Posterior vena cava (tissue), 2 donors: ENCODE measurements at regions not wholly inside any gene's neighbourhood (a gene's known extent, or its start where the extent isn't known, plus 50 kb on each side); places are given as distances from the start of the nearest gene placed in this dataset.

Experiments used
- DNase-seq: peaks from one replicate; pipeline ENCODE4 v3.0.0-alpha.2; 2020; ENCODE audit warnings: low spot score
- intact Hi-C, 2 donors: fragments of 100-400 bp; cut with DNase I; formaldehyde crosslinking; loops; one replicate each; pipeline versions ENCODE4 v1.14.1 to v1.14.2; 2022 to 2023
- donor health status: DM: yes; HTN: yes; CAD: no.
- donor health status: DM: yes; HTN: yes; CAD: no.

DNA sequence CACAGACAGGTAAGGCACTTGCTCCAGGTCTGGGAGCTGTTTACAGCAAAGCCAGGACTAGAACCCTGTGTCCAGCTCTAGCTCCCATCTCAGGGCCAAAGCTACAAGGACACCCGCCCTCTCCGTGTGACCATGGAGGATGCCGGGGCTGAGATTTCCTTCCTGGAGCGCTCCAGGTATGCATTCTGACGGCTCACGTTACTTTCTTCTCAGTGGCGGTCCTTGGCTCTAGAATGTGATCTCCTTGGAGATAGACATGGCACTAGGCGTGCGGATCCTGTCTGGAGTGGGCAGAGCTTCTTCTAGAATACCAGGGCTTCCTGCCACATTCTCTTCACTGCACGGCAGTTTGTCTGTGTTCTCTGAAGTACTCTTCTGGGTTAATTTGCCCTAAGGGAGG lies 185.7 kb downstream of the OPA1 start:
- intact Hi-C loops, result loop anchor here in 1 of 2 donors (1.0 kb wide), 1 partner anchor 537 kb away; no protein-coding TSS in a partner anchor
- no peak for DNase-seq

GRCh38 chr3:193779933-193780332 lies 186.9 kb downstream of the OPA1 start:
- DNase-seq, result no peak
- intact Hi-C loops, result loop anchor here (5.0 kb wide), 2 partner anchors 362 to 537 kb away; no protein-coding TSS in a partner anchor

- intact Hi-C loops, result loop anchor here (5.0 kb wide), 2 partner anchors 362 to 537 kb away; no protein-coding TSS in a partner anchor
- no peak for DNase-seq
These were observed 187.4 kb downstream of the OPA1 start for GRCh38 chr3:193780397-193780796.

GRCh38 chr3:193780810-193781478 lies 187.9 kb downstream of the OPA1 start:
- intact Hi-C loops, result loop anchor here (5.0 kb wide), 2 partner anchors 361 to 536 kb away; no protein-coding TSS in a partner anchor
- peak; percentile 89 for DNase-seq

DNA sequence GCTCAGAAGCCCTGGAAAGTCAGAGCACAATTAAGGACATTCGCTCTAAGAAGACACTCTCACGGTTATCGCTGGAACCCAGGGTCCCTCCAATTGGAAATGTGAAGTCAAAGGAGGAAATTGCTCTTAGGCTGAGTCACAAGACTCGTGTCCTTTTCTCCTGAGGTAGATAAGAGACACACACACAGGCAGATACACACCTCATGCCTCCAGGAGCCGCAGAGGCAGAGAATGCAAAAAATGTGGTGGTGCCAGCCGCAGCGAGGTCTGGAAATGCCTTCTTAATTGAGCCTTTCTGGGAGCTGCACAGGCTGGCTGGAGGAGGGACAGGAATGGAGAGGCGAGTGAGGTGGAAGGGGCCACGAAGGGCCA lies 189.3 kb downstream of the OPA1 start:
- intact Hi-C loops, result loop anchor here (5.0 kb wide), 2 partner anchors 360 to 535 kb away; no protein-coding TSS in a partner anchor
- no peak for DNase-seq

DNA sequence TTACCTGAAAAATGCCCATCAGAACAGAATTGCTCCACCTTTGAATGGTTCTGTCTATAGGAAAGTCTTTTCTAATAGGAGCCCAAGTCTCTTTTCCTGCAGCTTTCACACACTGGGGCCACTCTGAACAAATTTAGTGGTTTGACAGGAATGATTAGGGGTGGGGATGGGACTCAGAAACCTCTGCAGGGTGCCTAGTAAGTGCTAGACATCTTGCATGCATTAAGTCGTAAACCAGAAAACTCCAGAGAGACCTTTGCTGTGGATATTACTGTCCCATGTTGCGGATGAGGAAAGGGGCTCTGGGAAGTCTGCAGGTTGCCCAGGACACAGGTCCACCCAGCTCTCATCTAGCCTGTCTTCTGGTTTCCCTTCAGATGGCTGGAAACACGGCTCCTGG lies 189.7 kb downstream of the OPA1 start:
- no peak for DNase-seq
- intact Hi-C loops, result loop anchor here (5.0 kb wide), 2 partner anchors 360 to 535 kb away; no protein-coding TSS in a partner anchor

GRCh38 chr3:193783166-193783896 lies 190.3 kb downstream of the OPA1 start:
- DNase-seq, result no peak
- intact Hi-C loops, result loop anchor here (5.0 kb wide), 2 partner anchors 359 to 534 kb away; no protein-coding TSS in a partner anchor

GRCh38 chr3:193784822-193785221 lies 191.8 kb downstream of the OPA1 start:
- no peak for DNase-seq
- intact Hi-C loops, result loop anchor here (5.0 kb wide), 3 partner anchors 352 to 532 kb away; partner anchors contain the start of gene HES1 (in 1 of the 2)

DNA sequence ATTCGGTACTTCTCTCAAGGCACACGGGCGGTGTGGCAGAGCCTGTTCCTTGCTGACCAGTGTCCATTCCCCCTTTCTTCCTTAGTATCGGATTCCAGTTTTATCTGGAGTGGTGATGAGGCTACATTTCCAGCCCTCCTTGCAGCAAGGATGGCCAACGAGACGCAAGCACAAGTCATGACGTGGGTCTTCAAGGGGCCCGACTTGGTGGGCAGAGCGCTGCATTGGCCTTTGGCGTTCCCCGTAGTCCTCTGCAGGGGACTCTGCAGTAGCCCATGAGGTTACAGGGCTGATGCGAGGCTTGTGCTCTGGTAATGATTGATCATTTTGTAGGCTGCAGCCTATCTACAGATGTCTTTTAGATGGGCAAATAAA lies 194.5 kb downstream of the OPA1 start:
- intact Hi-C loops, result loop anchor here in 1 of 2 donors (5.0 kb wide), 1 partner anchor 350 kb away; the partner anchor contains the start of gene HES1
- DNase-seq, result no peak

DNA sequence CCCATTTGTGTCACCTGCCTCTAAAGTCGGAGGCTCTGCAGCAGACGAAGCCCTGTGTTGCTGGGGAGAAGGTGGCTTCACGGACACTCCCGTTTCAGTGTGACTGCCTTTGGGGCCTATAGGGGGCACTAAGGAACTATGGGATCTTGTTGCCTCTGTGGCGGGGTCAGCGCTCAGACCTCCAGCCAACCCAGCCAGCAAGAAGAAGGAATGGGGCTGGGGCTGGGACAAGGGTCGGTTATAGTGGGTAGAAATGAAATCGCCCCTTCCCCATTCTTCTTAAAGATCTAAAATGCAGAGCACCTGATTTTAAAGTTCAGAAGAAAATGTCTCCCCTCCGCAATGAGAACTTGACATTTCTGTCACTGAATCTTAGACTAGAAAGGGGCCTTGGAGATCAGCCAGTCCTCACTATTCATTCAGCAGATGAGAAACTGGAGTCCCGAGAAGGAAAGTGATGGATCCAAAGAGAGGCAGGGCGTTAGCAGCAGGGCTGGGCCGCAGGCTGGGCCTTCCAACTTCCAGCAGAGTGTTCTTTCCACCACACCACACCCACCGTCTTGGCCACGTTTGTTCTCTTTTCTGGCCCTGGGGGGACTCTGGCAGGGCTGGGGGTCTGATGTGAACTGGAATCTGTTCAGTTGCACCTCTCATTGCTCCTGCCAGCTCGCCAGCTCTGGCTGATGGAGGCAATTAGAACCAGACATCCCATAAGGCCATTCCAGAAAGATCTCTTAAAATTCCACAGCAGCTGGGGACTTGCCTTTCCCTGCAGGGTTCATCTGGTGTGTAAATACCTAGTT lies 195.4 kb downstream of the OPA1 start:
- intact Hi-C loops, result loop anchor here in 1 of 2 donors (5.0 kb wide), 1 partner anchor 349 kb away; the partner anchor contains the start of gene HES1
- DNase-seq, result no peak

- intact Hi-C loops, result loop anchor here in 1 of 2 donors (5.0 kb wide), 1 partner anchor 348 kb away; the partner anchor contains the start of gene HES1
- DNase-seq, result no peak
These were observed 196.4 kb downstream of the OPA1 start for GRCh38 chr3:193789455-193789854.

DNA sequence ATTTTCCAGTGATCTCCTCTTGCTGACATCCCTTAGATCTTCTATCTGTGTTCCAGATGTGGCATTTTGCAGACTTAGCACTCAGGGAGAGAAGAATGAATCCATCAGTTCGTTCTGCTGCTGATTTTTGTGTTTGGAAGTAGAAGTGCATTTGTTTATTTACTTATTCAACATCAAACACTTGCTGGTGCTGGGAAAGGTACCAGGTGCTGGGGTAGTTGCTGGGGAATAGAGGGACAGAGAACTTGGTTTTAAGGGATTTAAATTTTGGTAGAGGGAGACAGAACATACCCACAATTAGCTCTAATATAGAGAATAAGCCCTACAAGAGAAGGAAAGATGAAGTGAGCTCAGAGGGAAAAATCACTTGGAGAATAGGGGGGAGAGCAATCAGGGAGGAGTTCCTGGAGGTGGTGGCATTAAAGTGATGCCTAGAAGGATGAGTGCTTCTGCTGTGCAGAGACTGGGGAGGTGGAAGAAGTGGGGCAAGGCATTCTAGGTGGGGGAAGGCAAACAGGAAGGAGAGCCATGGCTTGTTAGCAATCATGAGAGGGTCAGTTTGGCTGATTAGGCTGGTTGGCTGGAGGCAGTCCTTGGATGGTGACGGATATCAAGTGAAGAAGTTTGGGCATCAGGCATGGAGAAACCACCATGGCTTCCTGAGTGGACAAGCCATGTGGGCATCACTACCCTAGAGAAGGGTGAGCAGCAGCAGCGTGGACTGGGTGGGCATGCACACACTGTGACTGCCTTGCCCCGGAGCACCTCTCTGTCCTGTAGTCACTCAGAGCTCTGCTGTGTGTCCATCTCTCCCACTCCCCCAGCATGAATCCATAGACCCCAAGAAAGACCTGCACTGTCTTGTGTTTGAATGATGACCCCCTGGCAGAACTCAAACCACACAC lies 197.3 kb downstream of the OPA1 start:
- DNase-seq, result no peak
- intact Hi-C loops, result no loop called here

DNA sequence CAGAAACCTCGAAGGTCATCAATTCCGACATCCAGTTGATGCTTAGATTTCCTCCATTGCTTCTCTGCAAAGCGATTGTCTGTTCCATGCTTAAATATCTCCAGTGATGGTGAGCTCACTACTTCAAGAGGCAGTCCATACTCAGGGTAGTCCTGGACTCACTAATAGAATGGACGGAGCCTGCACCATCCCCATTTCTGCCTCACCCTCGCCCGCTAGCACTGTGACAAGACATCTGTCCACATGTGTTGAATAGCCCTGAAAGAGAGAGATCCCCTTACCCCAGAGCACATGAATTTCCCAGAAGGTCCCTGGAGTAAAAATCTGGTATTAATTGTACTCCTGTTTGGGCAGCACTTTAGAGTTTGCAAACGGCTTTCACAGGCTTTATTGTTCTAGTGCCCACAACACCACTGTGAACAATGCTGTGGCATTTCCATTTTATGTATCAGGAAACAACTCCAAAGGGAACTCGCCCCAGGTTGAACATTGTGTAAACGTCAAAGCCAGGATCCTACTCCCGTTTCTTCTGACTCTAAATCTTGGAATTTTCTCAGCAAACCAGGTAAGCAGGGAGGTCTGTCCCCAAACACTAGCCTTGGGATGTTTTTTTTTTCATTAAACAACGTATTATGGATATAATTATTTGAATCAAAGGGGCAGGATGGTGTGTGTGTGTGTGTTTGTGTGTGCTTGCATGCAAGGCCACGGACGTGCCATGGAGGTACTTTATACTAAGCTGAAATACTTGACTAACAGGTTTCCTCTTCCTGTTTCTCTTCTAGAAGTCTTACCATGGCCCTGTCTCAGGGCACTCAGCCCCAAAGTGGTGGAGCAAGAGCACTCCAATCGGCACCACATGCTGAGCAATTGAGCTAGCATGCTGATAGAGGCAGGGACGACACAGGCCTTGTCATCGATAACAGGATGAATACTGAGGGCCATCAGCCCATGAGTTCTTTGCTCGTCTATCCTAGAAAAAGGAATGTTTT lies 198.3 kb downstream of the OPA1 start:
- intact Hi-C loops, result no loop called here
- DNase-seq, result no peak

- no peak for DNase-seq
- intact Hi-C loops, result no loop called here
These were observed 200.1 kb downstream of the OPA1 start for GRCh38 chr3:193793123-193793522.

- DNase-seq, result no peak
- intact Hi-C loops, result no loop called here
These were observed 201.2 kb downstream of the OPA1 start for GRCh38 chr3:193794002-193794881.

GRCh38 chr3:193795062-193795690 lies 202.2 kb downstream of the OPA1 start:
- DNase-seq, result no peak
- intact Hi-C loops, result no loop called here
